ENCODE measurements at regions not wholly inside any gene's neighbourhood (a gene's known extent, or its start where the extent isn't known, plus 50 kb on each side); places are given as distances from the start of the nearest gene placed in this dataset.

- no peak for TF ChIP-seq CTCF (IDR thresholded peaks at IDR 0.05; ENCODE audit: low read depth, low read length)
- TF ChIP-seq POLR2A (IDR thresholded peaks at IDR 0.05; ENCODE audit: extremely low read depth, insufficient read length): no peak
- no peak for TF ChIP-seq MYC (IDR thresholded peaks at IDR 0.05; ENCODE audit: low read depth, low read length)
- TF ChIP-seq MAX (IDR thresholded peaks at IDR 0.05; ENCODE audit: low read depth, low read length): no peak
Observed at GRCh38 chr2:118431997-118432396, 343.7 kb downstream of the INSIG2 start.
